HG02938 (cell line): ENCODE measurements at regions not wholly inside any gene's neighbourhood (a gene's known extent, or its start where the extent isn't known, plus 50 kb on each side); places are given as distances from the start of the nearest gene placed in this dataset.

Experiments
- ATAC-seq: cut with Tn5 transposase; IDR thresholded peaks from one replicate; pipeline ENCODE4 v1.9.1; 2021; ENCODE audit warnings: mild to moderate bottlenecking, moderate library complexity; ENCODE audit not compliant: unreplicated experiment

DNA sequence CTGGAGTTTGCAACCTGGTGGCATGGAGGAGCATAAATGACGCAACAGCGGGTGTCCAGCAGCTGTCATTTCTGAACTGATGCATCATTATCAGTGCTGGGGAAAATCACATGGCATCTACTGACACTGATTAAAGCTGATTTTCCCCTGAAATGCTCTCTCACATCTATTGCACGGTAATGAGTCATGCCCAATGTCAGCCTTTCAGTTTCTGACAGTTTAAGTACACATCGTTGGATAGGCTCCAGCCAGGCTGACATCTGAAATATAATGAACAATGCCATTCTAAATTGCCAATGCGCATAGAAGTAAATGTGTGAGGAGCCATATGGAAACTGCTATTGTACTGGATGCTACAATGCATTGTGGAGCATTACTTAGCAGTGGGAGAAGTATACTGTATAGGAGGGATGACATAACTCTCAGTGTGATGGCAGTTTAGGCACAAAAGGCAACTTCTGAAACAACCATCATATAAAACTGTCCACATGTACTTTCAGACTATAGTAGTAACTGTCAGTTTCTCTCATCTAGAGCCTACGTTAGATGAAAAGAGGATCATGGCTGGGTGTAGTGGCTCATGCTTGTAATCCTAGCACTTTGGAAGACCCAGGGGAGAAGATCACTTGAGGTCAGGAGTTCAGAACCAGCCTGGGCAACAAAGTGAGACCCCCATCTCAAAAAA, 389.3 kb upstream of the DMAC1 start:
- ATAC-seq = peak; percentile 43

DNA sequence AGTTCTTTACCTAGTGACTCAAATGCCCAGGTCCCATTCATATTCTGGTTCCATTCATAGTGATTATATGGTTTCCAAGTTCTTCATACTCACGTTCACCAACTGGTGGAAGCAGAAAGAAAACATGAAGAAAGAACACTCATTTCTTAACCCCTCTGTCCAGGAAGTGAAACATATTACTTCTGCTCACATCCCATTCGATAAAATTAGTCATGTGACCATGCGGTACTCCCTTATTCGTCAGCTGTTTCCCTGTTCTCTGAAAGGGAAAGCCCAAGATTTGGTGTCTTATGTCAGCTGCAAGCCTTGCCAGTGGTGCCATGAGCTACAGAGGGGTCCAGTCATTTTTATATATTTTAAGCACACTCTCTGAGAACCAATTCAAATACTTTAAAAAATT, 387.0 kb upstream of the DMAC1 start:
- ATAC-seq = peak; percentile 67

DNA sequence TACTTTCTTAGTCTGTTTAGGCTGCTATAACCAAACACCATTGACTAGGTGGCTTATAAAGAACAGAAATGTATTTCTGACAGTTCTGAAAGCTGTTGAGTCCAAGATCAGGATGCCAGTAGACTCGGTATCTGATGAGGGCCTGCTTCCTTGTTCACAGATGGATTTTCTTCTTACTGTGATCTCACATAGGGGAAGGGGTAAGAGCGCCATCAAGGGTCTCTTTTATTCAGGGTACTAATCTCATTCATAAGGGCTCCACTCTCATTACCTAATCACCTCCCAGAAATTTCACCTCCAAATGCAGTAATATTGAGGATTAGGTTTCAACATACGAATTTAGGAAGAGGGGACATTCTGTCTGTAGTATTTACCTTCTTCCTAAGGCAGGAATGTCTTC, 384.0 kb upstream of the DMAC1 start:
- no peak for ATAC-seq

DNA sequence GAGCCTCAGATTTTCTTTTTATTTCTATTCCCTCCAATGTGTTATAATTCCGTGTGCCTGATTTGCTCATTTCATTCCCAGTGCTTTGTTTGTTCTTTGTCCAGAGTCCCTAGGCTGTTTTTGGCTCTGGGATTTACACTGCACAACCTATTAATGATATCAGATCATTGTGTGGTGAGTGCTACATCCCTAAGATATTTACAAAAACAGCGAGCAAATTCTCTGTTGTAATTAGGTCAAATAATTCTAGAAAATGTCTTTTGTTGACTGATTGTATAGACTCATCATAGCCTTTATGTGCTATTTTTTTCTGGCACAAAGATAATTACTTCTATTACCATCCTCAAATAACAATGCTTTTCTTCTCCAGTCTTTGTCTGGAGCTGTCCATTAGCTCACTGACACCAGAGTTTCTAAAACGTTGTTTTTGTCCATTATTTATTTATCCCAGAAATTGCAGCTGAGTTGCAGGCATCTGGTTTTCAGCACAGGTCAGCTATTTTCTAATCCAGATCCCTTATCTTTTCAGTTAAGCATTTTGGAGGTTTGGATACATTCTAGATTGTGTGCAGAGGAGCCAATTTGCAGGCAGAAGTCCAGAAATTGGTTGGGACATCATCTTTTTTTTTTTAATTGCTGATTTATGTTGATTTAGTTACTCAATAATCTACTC, 379.9 kb upstream of the DMAC1 start:
- ATAC-seq = no peak

DNA sequence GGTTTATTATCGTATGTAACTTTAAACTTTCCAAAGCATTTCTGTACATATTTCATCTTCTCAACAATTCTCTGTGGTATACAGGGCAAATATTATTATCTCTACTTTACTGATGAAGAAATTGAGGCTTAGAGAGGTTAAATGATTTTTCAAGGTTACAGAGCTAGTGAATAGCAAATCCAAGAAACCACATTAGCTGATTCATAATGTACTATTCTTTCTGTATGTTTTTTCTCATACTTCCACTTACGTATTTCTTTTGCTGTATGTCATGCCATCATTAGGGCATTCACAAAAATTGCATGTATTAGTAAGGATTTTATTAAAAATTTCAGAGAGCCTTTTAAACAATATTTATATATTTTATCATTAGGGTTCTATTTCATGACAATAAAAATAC, 372.4 kb upstream of the DMAC1 start:
- no peak for ATAC-seq

DNA sequence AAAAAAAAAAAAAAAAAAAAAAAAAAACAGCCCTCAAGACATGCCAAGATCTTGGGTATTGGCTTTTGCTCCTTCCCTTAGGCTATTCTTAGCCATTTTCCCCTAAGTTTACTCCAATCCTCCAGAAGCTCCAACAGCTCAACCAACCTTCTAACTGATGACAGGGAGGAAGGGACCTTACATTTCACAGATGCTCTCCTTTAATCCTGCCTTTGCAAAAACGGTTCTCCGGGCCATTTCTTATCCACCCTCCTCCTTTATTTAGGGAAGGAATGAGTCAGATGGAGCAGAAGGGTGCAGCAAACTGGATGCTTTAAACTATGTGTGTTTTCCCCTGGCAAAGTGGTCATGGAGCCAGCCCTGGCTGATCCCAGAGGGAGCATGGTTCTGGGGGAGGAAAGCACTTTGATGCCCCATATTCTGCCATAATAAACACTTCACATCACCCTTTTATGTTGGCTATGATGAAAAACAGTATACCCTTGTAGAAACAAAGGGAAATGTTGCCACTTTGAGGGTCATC, 369.4 kb upstream of the DMAC1 start:
- no peak for ATAC-seq

DNA sequence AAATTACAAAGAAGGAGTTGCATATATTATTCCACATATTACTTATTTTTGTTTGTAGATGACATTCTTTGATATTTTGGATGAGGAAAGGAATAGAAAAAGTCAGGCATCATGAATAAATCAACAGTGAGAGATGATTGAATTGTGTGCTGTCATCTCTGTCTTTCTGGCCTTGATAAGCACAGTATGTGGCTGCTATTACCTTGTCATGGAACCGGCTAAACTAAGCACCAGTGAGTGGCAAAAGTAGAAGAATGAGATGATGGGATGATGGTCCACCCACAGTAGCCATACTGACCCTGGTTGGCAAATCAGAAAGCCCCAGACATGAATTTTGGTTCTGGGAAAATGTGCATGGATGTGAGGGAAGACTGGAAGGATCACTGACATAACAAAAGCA, 361.2 kb upstream of the DMAC1 start:
- no peak for ATAC-seq

DNA sequence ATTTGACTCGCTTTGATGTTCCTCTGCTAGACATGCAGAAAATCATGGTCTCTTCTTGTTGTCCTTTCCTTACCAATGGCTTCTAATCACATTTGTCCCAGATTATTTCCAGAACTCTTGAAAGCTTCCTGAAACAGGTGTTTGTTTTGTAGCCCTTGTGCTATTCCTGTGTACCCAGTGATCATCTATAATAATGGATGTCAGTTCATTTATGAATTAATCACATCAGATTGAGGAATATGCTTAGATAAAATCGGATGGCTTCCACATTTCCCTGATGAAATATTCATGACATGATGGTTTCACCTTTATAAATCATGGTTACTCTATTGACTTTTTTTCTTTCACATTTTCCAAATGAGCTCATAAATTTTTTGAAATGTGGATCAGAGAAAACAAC, 359.0 kb upstream of the DMAC1 start:
- no peak for ATAC-seq

DNA sequence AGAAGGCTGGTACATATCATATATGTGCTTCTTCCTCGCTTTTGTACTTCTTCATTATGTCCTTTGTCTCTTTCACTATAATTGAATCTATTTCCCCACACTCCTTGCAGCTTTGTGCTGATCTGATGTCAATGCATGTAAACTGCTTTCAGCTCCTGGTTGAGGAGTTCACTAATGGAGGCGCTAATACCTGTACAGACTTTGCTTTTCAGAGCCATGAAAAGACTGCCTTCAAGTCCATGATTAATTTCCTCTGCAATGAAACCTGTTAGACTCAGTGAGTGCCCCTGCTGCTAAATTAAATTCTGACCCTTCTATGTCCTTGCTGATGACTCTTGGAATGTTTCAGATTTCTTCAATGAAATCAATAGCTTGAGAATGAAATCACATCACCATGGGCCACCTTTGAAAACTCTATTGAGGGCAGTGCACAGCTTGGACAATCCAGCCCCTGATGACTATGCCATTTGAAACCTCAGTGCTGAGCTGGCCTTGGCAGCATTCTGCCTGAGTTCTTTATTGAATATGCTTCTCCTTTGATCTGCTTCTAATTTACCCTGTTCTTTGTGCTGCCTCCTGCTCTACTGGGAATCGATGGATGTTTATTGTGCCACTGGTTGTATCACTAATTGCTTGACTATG, 358.2 kb upstream of the DMAC1 start:
- ATAC-seq = no peak

DNA sequence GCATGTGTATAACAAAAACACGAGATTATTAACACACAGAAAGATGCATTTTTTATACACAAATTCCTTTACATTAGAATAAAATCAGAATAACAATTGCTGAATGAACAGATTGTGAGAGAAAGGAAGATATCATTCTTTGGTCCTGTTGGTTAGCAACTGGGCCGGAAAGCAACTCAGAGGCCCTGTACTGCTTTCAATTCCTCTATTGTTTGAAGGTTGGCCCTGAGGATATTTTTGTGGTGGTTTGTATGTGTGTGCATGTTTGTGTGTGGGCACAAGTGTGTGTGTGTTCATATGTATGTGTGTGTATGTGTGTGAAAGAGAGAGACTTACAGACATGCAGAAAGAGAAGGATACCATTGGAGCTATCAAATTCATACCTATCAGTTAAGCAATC, 356.8 kb upstream of the DMAC1 start:
- no peak for ATAC-seq

DNA sequence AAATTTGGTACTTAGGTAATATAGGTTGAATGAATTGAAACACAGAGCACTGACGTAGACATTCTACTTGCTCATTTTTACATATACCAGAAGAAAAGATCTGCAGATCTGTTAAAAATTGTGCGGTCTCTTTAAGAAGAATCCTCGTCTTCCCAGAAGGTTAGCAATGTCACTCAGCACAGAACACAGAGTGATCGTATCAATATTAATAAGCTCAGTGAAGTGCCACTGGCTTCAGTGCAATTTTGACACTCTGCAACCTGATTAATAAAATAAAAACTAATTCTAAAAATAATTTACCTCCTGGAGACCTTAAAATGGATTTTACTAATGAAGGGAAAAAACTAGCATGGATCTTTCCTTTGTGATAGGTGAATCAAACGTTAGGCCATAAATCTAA, 356.1 kb upstream of the DMAC1 start:
- no peak for ATAC-seq

DNA sequence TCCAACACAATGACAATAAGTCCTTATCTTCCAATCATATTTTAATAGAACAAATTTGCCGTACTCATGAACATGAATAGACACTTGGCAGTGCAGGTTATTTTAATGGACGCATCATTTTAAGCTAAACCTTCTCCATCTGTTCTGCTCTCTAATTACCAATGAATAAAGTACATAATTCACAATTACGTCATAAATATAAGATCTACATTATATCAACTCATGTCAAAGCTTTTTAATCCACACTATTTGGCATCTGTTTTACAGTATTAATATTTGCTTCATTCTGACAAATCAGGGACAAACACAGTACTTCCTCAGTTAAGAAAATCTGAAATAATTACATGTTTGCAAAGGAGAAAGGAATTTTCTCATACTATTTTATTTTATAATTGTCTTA, 344.1 kb upstream of the DMAC1 start:
- no peak for ATAC-seq

DNA sequence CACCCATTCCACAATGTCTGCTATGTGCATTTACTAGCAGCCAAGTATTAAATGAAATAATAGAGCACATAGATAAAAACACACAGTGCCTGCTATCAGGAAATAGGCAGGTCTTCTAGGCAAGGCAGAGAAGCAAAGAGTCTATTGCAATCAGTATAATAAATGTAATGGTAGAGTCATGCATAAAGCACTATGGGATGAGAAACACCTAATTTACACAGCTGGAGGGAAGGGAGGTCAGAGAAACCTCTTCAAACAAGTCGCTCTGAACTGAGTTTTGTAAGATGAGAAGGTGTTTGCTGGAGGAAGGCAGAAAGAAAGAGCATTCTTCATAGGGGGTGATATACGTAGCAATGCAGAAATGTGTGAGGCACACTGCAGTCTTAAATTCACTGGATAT, 341.0 kb upstream of the DMAC1 start:
- no peak for ATAC-seq

DNA sequence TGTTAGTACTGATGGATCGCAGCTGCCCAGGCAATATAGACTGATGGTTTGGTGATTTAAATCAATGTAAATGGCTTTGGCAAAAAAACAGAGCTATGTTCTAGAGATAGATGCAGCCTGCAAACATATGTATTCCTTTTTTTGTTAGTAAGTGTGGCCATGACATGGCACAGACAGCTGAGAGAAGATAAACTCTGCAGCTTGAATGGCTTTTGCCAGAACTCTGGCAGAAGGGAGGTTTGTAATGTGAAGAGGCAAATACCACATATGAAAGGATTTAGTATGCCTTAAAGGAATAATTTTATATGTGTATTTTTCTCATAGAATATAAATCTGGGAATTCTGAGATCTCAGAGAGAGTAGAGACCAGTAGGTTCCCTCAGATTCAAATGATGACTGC, 340.2 kb upstream of the DMAC1 start:
- ATAC-seq = no peak

DNA sequence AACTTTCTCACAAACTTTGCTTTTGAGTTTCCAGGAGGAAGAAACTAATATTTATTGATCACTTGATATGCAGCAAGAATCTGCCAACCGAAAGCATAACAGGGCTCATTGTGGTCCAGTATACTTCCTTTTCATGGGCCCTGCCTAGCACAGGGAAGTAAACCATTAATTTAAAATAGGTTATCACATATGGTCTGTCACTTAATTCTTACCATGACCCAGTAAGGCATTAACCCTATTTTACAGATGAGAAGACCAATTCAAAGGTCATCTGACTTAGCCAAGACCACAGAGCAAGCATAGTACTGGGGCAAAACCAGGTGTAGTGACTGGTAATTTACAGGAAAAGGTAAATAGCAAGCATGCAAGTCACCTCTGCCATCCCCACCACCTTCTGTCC, 336.9 kb upstream of the DMAC1 start:
- ATAC-seq = peak; percentile 77

DNA sequence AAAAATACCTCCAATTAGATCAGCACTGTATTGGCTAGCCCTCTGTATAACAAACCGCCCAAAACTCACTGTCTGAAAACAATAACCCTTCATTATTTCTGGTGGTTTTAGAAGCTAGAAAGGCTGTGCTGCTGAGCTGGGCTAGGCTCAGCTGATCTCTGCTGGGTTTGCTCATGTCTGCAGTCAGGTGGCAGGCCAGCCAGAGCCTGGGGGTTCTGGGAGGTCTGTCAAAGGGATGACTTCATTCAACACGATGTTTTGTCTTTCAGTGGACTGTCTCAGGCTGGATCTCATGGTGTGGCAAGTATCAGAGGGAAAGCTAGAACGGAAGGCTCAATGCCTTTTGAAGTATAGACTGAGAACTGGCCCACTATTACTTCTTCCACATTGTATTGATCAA, 335.1 kb upstream of the DMAC1 start:
- ATAC-seq = no peak

DNA sequence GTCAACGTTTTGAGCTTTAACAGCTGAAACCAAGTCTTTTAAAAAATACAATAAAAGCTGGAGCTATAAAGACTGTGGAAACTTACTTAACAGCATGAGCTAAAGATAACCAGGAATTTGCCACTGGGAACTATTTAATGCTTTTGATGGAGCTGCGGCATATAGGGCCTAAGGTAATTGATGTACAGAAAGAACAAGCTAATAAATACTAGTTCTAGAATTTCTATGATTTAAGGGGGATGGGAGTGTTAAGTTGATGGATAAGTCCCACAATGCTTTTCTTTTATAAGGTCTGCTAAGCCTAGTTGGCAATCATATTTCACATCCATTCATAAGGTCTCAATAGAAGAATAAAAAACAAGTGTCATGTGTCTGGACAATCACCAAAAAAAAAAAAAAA, 334.0 kb upstream of the DMAC1 start:
- ATAC-seq = no peak

DNA sequence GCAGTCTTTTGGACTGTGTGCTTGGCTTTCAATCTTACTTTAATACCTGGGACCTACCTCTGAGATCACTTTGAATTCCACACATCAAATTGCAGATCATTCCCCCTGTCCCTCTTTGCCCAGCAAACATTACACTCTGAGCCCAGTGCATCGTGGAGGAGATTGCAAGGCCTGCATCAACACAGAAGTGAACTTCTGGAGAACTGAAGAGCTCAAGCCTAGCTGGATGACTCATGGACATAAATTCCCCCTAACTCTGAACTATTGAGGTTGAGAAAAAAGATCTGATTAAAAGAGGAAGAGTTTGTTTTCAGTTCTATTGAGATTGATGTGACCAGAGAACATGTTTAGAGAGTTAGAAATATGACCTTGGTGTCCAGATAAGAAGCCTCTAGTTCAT, 316.0 kb upstream of the DMAC1 start:
- no peak for ATAC-seq

DNA sequence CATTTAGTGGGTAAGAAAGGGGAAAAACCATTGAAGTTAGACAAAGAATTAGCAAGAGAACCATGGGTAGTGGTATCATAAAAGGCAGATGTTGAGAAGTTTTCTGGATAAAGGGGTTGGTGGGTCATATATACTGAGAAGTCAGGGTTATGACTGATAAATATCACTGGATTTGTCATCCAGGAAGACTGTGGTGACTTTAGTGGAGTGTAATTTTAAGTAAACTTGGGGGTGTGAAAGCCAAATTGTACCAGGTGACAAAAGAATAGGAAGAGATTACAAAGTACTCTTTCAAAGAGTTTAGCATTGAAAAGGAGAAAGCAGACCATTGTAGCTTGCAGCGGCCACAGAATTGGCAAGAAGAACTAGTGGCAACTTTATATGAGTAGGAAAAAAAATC, 315.2 kb upstream of the DMAC1 start:
- ATAC-seq = no peak

DNA sequence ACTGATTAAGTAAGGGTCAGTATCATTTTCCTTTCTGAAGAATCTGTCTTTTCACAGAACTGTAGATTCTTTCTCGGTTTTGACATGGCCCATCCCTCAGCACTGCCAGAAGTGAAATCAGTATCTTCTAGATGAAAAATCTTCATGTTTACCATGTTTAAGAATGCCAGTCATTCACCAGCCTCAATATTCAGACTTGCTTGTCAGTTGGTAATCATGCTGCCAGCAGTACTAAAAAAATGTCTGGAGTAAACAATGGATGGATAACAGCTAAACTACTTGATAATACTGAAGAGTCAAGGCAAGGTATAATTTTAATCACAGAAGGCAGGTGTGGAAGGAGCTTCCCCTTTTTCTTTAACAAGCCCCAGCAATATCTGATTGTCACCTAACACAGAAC, 306.8 kb upstream of the DMAC1 start:
- no peak for ATAC-seq

DNA sequence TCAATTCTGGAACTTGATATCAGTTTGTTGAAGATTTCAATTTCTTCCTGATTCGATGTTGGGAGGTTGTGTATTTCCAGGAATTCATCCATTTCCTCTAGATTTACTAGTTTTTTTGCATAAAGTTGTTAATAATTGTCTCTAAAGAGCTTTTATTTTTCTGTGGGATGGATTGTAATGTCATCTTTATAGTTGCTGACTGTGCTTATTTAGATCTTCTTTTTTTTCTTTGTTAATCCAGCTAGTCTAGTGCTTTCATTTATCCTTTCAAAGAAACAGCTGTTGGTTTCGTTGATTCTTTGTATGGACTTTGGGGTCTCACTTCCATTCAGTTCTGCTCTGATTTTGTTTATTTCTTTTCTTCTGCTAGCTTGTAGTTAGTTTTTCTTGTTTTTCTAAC, 302.0 kb upstream of the DMAC1 start:
- no peak for ATAC-seq

DNA sequence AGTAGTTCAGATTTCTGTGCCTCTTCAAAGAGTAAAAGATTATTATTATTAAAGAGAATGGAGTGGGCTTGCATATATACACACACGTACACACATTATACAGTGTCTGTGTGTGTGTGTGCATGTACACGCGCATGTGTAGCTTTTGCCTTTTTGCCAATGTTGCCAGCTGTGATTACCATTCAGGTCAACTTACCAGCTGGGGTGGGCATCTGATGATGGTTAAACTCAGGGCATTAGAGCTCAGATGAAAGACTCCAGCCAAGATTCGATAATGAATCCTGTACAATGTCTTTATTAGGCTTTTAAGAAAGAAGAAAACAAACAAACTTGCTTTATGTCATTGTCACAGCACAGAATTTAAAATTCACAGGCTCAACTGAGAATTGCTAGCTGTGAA, 296.5 kb upstream of the DMAC1 start:
- no peak for ATAC-seq
